ENCODE measurements at regions not wholly inside any gene's neighbourhood (a gene's known extent, or its start where the extent isn't known, plus 50 kb on each side); places are given as distances from the start of the nearest gene placed in this dataset.
"Not testable (repeated sequence)": the region's sequence is repeated elsewhere in the genome, so short reads cannot be mapped to it uniquely, and the experiment has no call there.

GRCh38 chr5:99771296-99771695 lies 763.9 kb upstream of the FAM174A start:
- Mint-ChIP-seq H3K27me3 (ENCODE audit: low read depth) (no peaks in the 10 kb centered on the region), H3K36me3 (ENCODE audit: low read depth) (no peaks in the 10 kb centered on the region), H3K9me3 (peaks cover 2% of the 10 kb centered on the region), H3K27ac (no peak overlapping the region), H3K4me1 (no peaks in the 10 kb centered on the region), H3K4me3 (no peak overlapping the region)
- no peak for TF ChIP-seq CTCF (IDR thresholded peaks at IDR 0.05; ENCODE audit: unreplicated experiment in 3 of 3)

GRCh38 chr5:99765011-99765410 lies 770.2 kb upstream of the FAM174A start:
- no peaks in the 10 kb centered on the region for H3K27me3 Mint-ChIP-seq (ENCODE audit: low read depth)
- no peaks in the 10 kb centered on the region for H3K4me1 Mint-ChIP-seq
- no peak for TF ChIP-seq CTCF (IDR thresholded peaks at IDR 0.05; ENCODE audit: unreplicated experiment in 3 of 3)
- no peaks in the 10 kb centered on the region for H3K36me3 Mint-ChIP-seq (ENCODE audit: low read depth)
- H3K27ac Mint-ChIP-seq: no peak overlapping the region
- H3K9me3 Mint-ChIP-seq: peaks cover 12% of the 10 kb centered on the region
- no peak overlapping the region for H3K4me3 Mint-ChIP-seq

- Mint-ChIP-seq H3K9me3 (peaks cover 15% of the 10 kb centered on the region), H3K4me1 (no peaks in the 10 kb centered on the region), H3K4me3 (no peak overlapping the region), H3K27ac (no peak overlapping the region), H3K36me3 (ENCODE audit: low read depth) (no peaks in the 10 kb centered on the region), H3K27me3 (ENCODE audit: low read depth) (no peaks in the 10 kb centered on the region)
- no peak for TF ChIP-seq CTCF (IDR thresholded peaks at IDR 0.05; ENCODE audit: unreplicated experiment in 3 of 3)
Observed at GRCh38 chr5:99763021-99763774, 772.0 kb upstream of the FAM174A start.

- Mint-ChIP-seq H3K27ac (no peak overlapping the region), H3K4me1 (no peaks in the 10 kb centered on the region), H3K36me3 (ENCODE audit: low read depth) (no peaks in the 10 kb centered on the region), H3K27me3 (ENCODE audit: low read depth) (no peaks in the 10 kb centered on the region), H3K4me3 (no peak overlapping the region), H3K9me3 (peaks cover 7% of the 10 kb centered on the region)
- no peak for TF ChIP-seq CTCF (IDR thresholded peaks at IDR 0.05; ENCODE audit: unreplicated experiment in 3 of 3)
Observed at GRCh38 chr5:99747342-99747741, 787.8 kb upstream of the FAM174A start.

- not testable (repeated sequence) for H3K4me3 Mint-ChIP-seq; H3K4me1 Mint-ChIP-seq; H3K36me3 Mint-ChIP-seq (ENCODE audit: low read depth); H3K27ac Mint-ChIP-seq; H3K9me3 Mint-ChIP-seq; H3K27me3 Mint-ChIP-seq (ENCODE audit: low read depth)
Observed at GRCh38 chr5:99733146-99733545, 802.0 kb upstream of the FAM174A start.

- H3K4me1 Mint-ChIP-seq; H3K36me3 Mint-ChIP-seq (ENCODE audit: low read depth); H3K27me3 Mint-ChIP-seq (ENCODE audit: low read depth); H3K9me3 Mint-ChIP-seq; H3K27ac Mint-ChIP-seq; H3K4me3 Mint-ChIP-seq: not testable (repeated sequence)
Observed at GRCh38 chr5:99730653-99731052, 801.8 kb upstream of the CHD1 start.

- no peak overlapping the region for H3K4me3 Mint-ChIP-seq
- no peak for TF ChIP-seq CTCF (IDR thresholded peaks at IDR 0.05; ENCODE audit: unreplicated experiment in 3 of 3)
- no peak overlapping the region for H3K27ac Mint-ChIP-seq
- no peaks in the 10 kb centered on the region for H3K36me3 Mint-ChIP-seq (ENCODE audit: low read depth)
- no peaks in the 10 kb centered on the region for H3K9me3 Mint-ChIP-seq
- H3K4me1 Mint-ChIP-seq: no peaks in the 10 kb centered on the region
- no peaks in the 10 kb centered on the region for H3K27me3 Mint-ChIP-seq (ENCODE audit: low read depth)
Observed at GRCh38 chr5:99724732-99725290, 796.0 kb upstream of the CHD1 start.

Measured in nephron (organoid).